HepG2 (cell line): ENCODE measurements at regions not wholly inside any gene's neighbourhood (a gene's known extent, or its start where the extent isn't known, plus 50 kb on each side); places are given as distances from the start of the nearest gene placed in this dataset.

Experiments
- ATAC-seq: fragments of 200-7000 bp; cut with Tn5 transposase; 3 replicates; pipeline ENCODE4 v1.9.1; 2020; ENCODE audit warnings: mild to moderate bottlenecking, moderate library complexity
- BruUV-seq: library from RNA; stranded (reverse); fragments of 400-500 nt; replicated peaks from 2 replicates; lab custom pipeline; 2021; lab: Mats Ljungman, UMichigan
- CTCF ChIA-PET: fragments of 300-600 bp; formaldehyde crosslinking; extraction: SDS; loops from one replicate; lab custom pipeline; 2021; ENCODE audit warnings: low total read pairs, inconsistent platforms, low intra/inter-chr PET ratio; lab: Yijun Ruan, JAX
- POLR2A ChIA-PET: fragments of 350-600 bp; sonication (Branson Sonifier 250); formaldehyde crosslinking; loops from one replicate; lab custom pipeline; 2020; ENCODE audit warnings: antibody characterized with exemption, inconsistent platforms; lab: Yijun Ruan, JAX
- DNase-seq: peaks from one replicate; pipeline ENCODE4 v3.0.0-alpha.2; 2015; ENCODE audit warnings: low spot score
- FAIRE-seq: peaks from 3 replicates; lab custom pipeline; 2011; peaks lifted over from hg19 to GRCh38; lab: Jason Lieb, UNC
- H2AFZ ChIP-seq: one replicate; pipeline ENCODE4 v1.6.1; 2011; ENCODE audit warnings: low read length, inconsistent platforms
- H3K27ac ChIP-seq: fragments of 300-600 bp; 3 replicates; pipeline ENCODE4 v1.8.0; 2011; ENCODE audit warnings: mixed run types, mild to moderate bottlenecking, mixed read lengths, low read length, inconsistent platforms; ENCODE audit not compliant: insufficient read depth; ENCODE audit errors: extremely low read length
- H3K27me3 ChIP-seq, 2 experiments: fragments of 200-600 bp in 1 of 2; 2 replicates in 1 of 2; 3 replicates in 1 of 2; pipeline versions ENCODE4 v1.6.0 to v1.8.0; 2011; ENCODE audit warnings: low read length in 2 of 2, mild to moderate bottlenecking in 2 of 2, moderate library complexity in 2 of 2, inconsistent platforms in 1 of 2; ENCODE audit not compliant: insufficient read depth in 2 of 2, control insufficient read depth in 1 of 2
- H3K36me3 ChIP-seq, 2 experiments: fragments of 200-600 bp in 1 of 2; replicated peaks in 1 of 2; 2 replicates in 1 of 2; 3 replicates in 1 of 2; pipeline versions ENCODE4 v1.5.1 to v1.8.0; 2011; ENCODE audit warnings: low read length in 2 of 2, inconsistent platforms in 1 of 2; ENCODE audit not compliant: insufficient read depth in 2 of 2, control insufficient read depth in 1 of 2
- H3K4me1 ChIP-seq: 2 replicates; pipeline ENCODE4 v1.5.1; 2012; ENCODE audit warnings: low read length, inconsistent platforms; ENCODE audit not compliant: insufficient read depth
- H3K4me2 ChIP-seq: 2 replicates; pipeline ENCODE4 v1.6.0; 2011; ENCODE audit warnings: low read depth, low read length, inconsistent platforms
- H3K4me3 ChIP-seq, 3 experiments: fragments of 200-600 bp in 1 of 3; sonication (generic), shearing (Covaris generic) in 1 of 3; replicated peaks in 1 of 3; 2 replicates each; pipeline ENCODE4 v1.5.1; 2011 to 2016; ENCODE audit warnings: low read length in 3 of 3, inconsistent platforms in 2 of 3, low read depth in 2 of 3, mild to moderate bottlenecking in 2 of 3, control low read depth in 1 of 3, mixed read lengths in 1 of 3; ENCODE audit not compliant: insufficient read depth in 1 of 3
- H3K79me2 ChIP-seq: one replicate; pipeline ENCODE4 v1.6.1; 2011; ENCODE audit warnings: low read length, inconsistent platforms; ENCODE audit not compliant: insufficient read depth
- H3K9ac ChIP-seq: 2 replicates; pipeline ENCODE4 v1.6.0; 2011; ENCODE audit warnings: mild to moderate bottlenecking, low read depth, low read length, inconsistent platforms; ENCODE audit not compliant: insufficient read depth
- H3K9me3 ChIP-seq: 2 replicates; pipeline ENCODE4 v1.5.1; 2012; ENCODE audit warnings: mild to moderate bottlenecking, low read length
- H4K20me1 ChIP-seq: 2 replicates; pipeline ENCODE4 v1.6.0; 2011; ENCODE audit warnings: inconsistent platforms, mild to moderate bottlenecking, low read length, moderate library complexity; ENCODE audit not compliant: insufficient read depth
- AHR ChIP-seq: IDR thresholded peaks from 2 replicates; pipeline ENCODE4 v1.6.1; 2018; ENCODE audit warnings: missing genetic modification reagents, missing compliant biosample characterization
- BRCA1 ChIP-seq: sonication (generic); formaldehyde crosslinking; IDR thresholded peaks from 2 replicates; pipeline ENCODE4 v1.4.0; 2020; ENCODE audit warnings: missing genetic modification reagents
- HIVEP1 ChIP-seq: sonication (generic); formaldehyde crosslinking; IDR thresholded peaks from 2 replicates; pipeline ENCODE4 v1.4.0; 2020; ENCODE audit warnings: mild to moderate bottlenecking, missing genetic modification reagents
- HOXA9 ChIP-seq: sonication (generic); formaldehyde crosslinking; IDR thresholded peaks from 2 replicates; pipeline ENCODE4 v1.8.1; 2022; ENCODE audit warnings: missing genetic modification reagents, mild to moderate bottlenecking, moderate library complexity, borderline replicate concordance
- JUNB ChIP-seq: sonication (generic); formaldehyde crosslinking; IDR thresholded peaks from 2 replicates; pipeline ENCODE4 v1.8.0; 2022; ENCODE audit warnings: missing genetic modification reagents, mild to moderate bottlenecking, borderline replicate concordance
- KDM5B ChIP-seq: sonication (generic); formaldehyde crosslinking; IDR thresholded peaks from 2 replicates; pipeline ENCODE4 v1.4.0; 2020; ENCODE audit warnings: missing genetic modification reagents, mild to moderate bottlenecking, borderline replicate concordance
- MBD4 ChIP-seq: IDR thresholded peaks from 2 replicates; pipeline ENCODE4 v1.6.1; 2012; ENCODE audit warnings: low read length, inconsistent platforms, borderline replicate concordance
- MLLT10 ChIP-seq: sonication (generic); formaldehyde crosslinking; IDR thresholded peaks from 2 replicates; pipeline ENCODE4 v1.4.0; 2020; ENCODE audit warnings: missing genetic modification reagents
- NR2F6 ChIP-seq, 2 experiments: IDR thresholded peaks; 2 replicates each; pipeline ENCODE4 v1.6.1; 2016; ENCODE audit warnings: antibody characterized with exemption in 1 of 2, mild to moderate bottlenecking in 1 of 2
- PPARG ChIP-seq: conservative IDR thresholded peaks from 2 replicates; pipeline ENCODE4 v1.6.1; 2016; ENCODE audit warnings: missing biosample characterization, missing genetic modification reagents
- REPIN1 ChIP-seq: sonication (generic); formaldehyde crosslinking; IDR thresholded peaks from 2 replicates; pipeline ENCODE4 v1.8.0; 2022; ENCODE audit warnings: missing genetic modification reagents, low read depth, mild to moderate bottlenecking, borderline replicate concordance
- SMAD3 ChIP-seq: sonication (generic); formaldehyde crosslinking; IDR thresholded peaks from 2 replicates; pipeline ENCODE4 v1.4.0; 2020; ENCODE audit warnings: missing genetic modification reagents
- TEAD3 ChIP-seq: optimal IDR thresholded peaks from 2 replicates; pipeline ENCODE3; 2016; ENCODE audit warnings: borderline replicate concordance
- TRIM24 ChIP-seq: sonication (generic); formaldehyde crosslinking; IDR thresholded peaks from 2 replicates; pipeline ENCODE4 v1.8.0; 2022; ENCODE audit warnings: mild to moderate bottlenecking, missing genetic modification reagents
- ZFP36L1 ChIP-seq: sonication (generic); formaldehyde crosslinking; IDR thresholded peaks from 2 replicates; pipeline ENCODE4 v1.8.0; 2022; ENCODE audit warnings: mild to moderate bottlenecking, missing genetic modification reagents, moderate library complexity
- ZNF549 ChIP-seq: sonication (generic); formaldehyde crosslinking; IDR thresholded peaks from 2 replicates; pipeline ENCODE4 v1.5.0; 2020; ENCODE audit warnings: missing genetic modification reagents
- WGBS: methylation state at CpG from one replicate; pipeline ENCODE4 v1.1.6; 2017; ENCODE audit warnings: low lambda C conversion rate; 5-methylcytosine and 5-hydroxymethylcytosine counted together
- in situ Hi-C: cut with HindIII; loops from 2 replicates; pipeline ENCODE4 v1.10.0; 2017; ENCODE audit warnings: low pct_unique_long_range_greater_than_20kb; ENCODE audit not compliant: extremely low pct_ligation_motif_present
- intact Hi-C: fragments of 100-400 bp; cut with micrococcal nuclease; formaldehyde crosslinking; loops from one replicate; pipeline ENCODE4 v1.10.0; 2022; ENCODE audit not compliant: unreplicated experiment
- TF ChIP-seq, protein P1 (sequence below): sonication (generic); formaldehyde crosslinking; IDR thresholded peaks from 2 replicates; pipeline ENCODE4 v1.8.1; 2023; ENCODE audit warnings: mild to moderate bottlenecking, missing genetic modification reagents
- TF ChIP-seq, protein P2 (sequence below): IDR thresholded peaks from 2 replicates; pipeline ENCODE4 v1.6.1; 2016
- TF ChIP-seq, protein P3 (sequence below): sonication (generic); IDR thresholded peaks from 2 replicates; pipeline ENCODE4 v1.6.1; 2016; ENCODE audit warnings: low read depth, borderline replicate concordance

DNA sequence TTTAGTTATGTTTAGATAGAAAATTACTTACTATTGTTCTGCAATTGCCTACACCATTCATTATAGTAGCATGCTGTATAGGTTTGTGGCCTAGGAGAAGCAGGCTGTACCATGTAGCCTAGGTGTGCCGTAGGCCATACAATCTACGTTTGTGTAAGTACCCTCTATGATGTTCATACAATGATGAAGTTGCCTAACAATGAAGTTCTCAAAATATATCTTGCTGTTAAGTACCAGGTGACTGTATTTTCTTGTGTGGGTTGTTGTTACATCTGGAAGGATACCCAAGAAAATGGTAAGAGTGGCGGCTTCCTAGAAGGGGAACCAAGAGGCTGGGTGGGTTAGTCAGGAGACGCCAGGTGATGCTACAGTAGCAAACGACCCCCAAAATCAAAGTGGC is 88.3 kb upstream of the FOXF1 start (continued):
- TF ChIP-seq KDM5B (CRISPR knock-in tag) (no peak), ZNF549 (no peak), JUNB (CRISPR knock-in tag) (no peak)
- TF ChIP-seq, protein P1, sequence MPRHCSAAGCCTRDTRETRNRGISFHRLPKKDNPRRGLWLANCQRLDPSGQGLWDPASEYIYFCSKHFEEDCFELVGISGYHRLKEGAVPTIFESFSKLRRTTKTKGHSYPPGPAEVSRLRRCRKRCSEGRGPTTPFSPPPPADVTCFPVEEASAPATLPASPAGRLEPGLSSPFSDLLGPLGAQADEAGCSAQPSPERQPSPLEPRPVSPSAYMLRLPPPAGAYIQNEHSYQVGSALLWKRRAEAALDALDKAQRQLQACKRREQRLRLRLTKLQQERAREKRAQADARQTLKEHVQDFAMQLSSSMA (CRISPR knock-in tag) = no peak

DNA sequence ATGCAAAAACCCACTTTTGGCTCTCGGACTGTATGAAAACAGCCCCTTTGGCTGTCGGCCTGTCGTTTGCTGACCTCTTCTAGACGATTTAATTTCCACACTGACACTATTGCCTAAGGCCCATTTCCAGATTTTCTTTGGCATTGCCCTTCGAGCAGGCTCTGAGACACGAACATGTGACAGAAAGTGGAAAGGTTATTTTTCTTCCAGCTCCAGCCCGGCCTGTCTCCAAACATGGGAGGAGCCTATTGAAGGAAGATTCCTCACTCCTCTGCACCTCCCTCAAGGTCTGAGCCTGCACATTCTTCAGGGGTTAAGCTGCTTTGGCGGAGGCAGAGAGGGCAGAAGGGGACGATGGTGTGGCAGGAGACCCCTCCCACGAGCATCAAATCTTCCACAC is 85.9 kb upstream of the FOXF1 start:
- Histone ChIP-seq H3K36me3 (no peaks in the 10 kb centered on the region), H3K79me2 (no peaks in the 10 kb centered on the region), H3K27ac (no peak overlapping the region), H3K4me1 (no peaks in the 10 kb centered on the region), H3K4me2 (no peak overlapping the region), H4K20me1 (no peaks in the 10 kb centered on the region), H3K4me3 (no peak overlapping the region), H3K27me3 (peaks cover 4 to 62% of the 10 kb centered on the region in 2 experiments), H3K9ac (no peak overlapping the region), H2AFZ (no peak overlapping the region), H3K9me3 (peaks cover 4% of the 10 kb centered on the region; the same call in 1 of the 2 replicates)
- intact Hi-C loops (no loop called here), in situ Hi-C loops (no loop called here)
- no peak for DNase-seq
- ChIA-PET POLR2A (no interaction called here), CTCF (no interaction called here)
- BruUV-seq = no TSS peak
- WGBS = 14% methylated on average over 10 of the region's 10 CpGs
- no peak for FAIRE-seq
- ATAC-seq = no peak
- TF ChIP-seq BRCA1 (CRISPR knock-in tag) (no peak), ZFP36L1 (CRISPR knock-in tag) (no peak), MBD4 (no peak), REPIN1 (CRISPR knock-in tag) (no peak), NR2F6 (IDR thresholded peaks at IDR 0.05) (no peak), NR2F6 (CRISPR knock-in tag; IDR thresholded peaks at IDR 0.05) (no peak), MLLT10 (CRISPR knock-in tag) (no peak), TEAD3 (CRISPR knock-in tag) (no peak), TRIM24 (no peak), HIVEP1 (CRISPR knock-in tag) (no peak), AHR (no peak), SMAD3 (no peak), PPARG (CRISPR knock-in tag) (no peak), HOXA9 (CRISPR knock-in tag) (no peak)
- TF ChIP-seq, protein P2, sequence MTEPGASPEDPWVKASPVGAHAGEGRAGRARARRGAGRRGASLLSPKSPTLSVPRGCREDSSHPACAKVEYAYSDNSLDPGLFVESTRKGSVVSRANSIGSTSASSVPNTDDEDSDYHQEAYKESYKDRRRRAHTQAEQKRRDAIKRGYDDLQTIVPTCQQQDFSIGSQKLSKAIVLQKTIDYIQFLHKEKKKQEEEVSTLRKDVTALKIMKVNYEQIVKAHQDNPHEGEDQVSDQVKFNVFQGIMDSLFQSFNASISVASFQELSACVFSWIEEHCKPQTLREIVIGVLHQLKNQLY (CRISPR knock-in tag) = no peak
- TF ChIP-seq, protein P3, sequence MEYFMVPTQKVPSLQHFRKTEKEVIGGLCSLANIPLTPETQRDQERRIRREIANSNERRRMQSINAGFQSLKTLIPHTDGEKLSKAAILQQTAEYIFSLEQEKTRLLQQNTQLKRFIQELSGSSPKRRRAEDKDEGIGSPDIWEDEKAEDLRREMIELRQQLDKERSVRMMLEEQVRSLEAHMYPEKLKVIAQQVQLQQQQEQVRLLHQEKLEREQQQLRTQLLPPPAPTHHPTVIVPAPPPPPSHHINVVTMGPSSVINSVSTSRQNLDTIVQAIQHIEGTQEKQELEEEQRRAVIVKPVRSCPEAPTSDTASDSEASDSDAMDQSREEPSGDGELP = no peak
